ENCODE measurements at regions not wholly inside any gene's neighbourhood (a gene's known extent, or its start where the extent isn't known, plus 50 kb on each side); places are given as distances from the start of the nearest gene placed in this dataset.

GRCh38 chr13:97700306-97700848 lies 253.1 kb upstream of the IPO5 start:
- no peaks in the 10 kb centered on the region for H3K9me3 ChIP-seq (ENCODE audit: control insufficient read depth in 5 of 5, low read length in 5 of 5)
- no peaks in the 10 kb centered on the region for H3K36me3 ChIP-seq (ENCODE audit: control insufficient read depth in 5 of 5, insufficient read depth in 5 of 5, low read length in 5 of 5)
- no peak overlapping the region for H3K4me3 ChIP-seq (ENCODE audit: low read depth in 1 of 5, low read length in 5 of 5)
- no peak overlapping the region for H3K27ac ChIP-seq (ENCODE audit: low read depth, low read length)
- H3K27me3 ChIP-seq (ENCODE audit: control insufficient read depth in 5 of 5, insufficient read depth in 4 of 5, low read length in 5 of 5): no peaks in the 10 kb centered on the region
- no peak overlapping the region for H3K9ac ChIP-seq (ENCODE audit: low read length in 5 of 5)
- no peaks in the 10 kb centered on the region for H3K4me1 ChIP-seq (ENCODE audit: control insufficient read depth in 5 of 5, insufficient read depth in 5 of 5, low read length in 5 of 5)

- Histone ChIP-seq H3K27me3 (ENCODE audit: control insufficient read depth in 5 of 5, insufficient read depth in 4 of 5, low read length in 5 of 5) (no peaks in the 10 kb centered on the region), H3K9ac (ENCODE audit: low read length in 5 of 5) (no peak overlapping the region), H3K27ac (ENCODE audit: low read depth, low read length) (no peak overlapping the region), H3K9me3 (ENCODE audit: control insufficient read depth in 5 of 5, low read length in 5 of 5) (no peaks in the 10 kb centered on the region), H3K36me3 (ENCODE audit: control insufficient read depth in 5 of 5, insufficient read depth in 5 of 5, low read length in 5 of 5) (no peaks in the 10 kb centered on the region), H3K4me3 (ENCODE audit: low read depth in 1 of 5, low read length in 5 of 5) (no peak overlapping the region), H3K4me1 (ENCODE audit: control insufficient read depth in 5 of 5, insufficient read depth in 5 of 5, low read length in 5 of 5) (no peaks in the 10 kb centered on the region)
Observed at GRCh38 chr13:97702614-97703013, 250.9 kb upstream of the IPO5 start.

GRCh38 chr13:97710797-97711196 lies 242.7 kb upstream of the IPO5 start:
- H3K4me3 ChIP-seq (ENCODE audit: low read depth in 1 of 5, low read length in 5 of 5): no peak overlapping the region
- H3K36me3 ChIP-seq (ENCODE audit: control insufficient read depth in 5 of 5, insufficient read depth in 5 of 5, low read length in 5 of 5): no peaks in the 10 kb centered on the region
- no peaks in the 10 kb centered on the region for H3K4me1 ChIP-seq (ENCODE audit: control insufficient read depth in 5 of 5, insufficient read depth in 5 of 5, low read length in 5 of 5)
- no peak overlapping the region for H3K9ac ChIP-seq (ENCODE audit: low read length in 5 of 5)
- no peaks in the 10 kb centered on the region for H3K27me3 ChIP-seq (ENCODE audit: control insufficient read depth in 5 of 5, insufficient read depth in 4 of 5, low read length in 5 of 5)
- no peak overlapping the region for H3K27ac ChIP-seq (ENCODE audit: low read depth, low read length)
- H3K9me3 ChIP-seq (ENCODE audit: control insufficient read depth in 5 of 5, low read length in 5 of 5): peaks cover 0 to 8% (median 4%) of the 10 kb centered on the region in 5 donors

- no peaks in the 10 kb centered on the region for H3K4me1 ChIP-seq (ENCODE audit: control insufficient read depth in 5 of 5, insufficient read depth in 5 of 5, low read length in 5 of 5)
- no peak overlapping the region for H3K27ac ChIP-seq (ENCODE audit: low read depth, low read length)
- H3K27me3 ChIP-seq (ENCODE audit: control insufficient read depth in 5 of 5, insufficient read depth in 4 of 5, low read length in 5 of 5): no peaks in the 10 kb centered on the region
- H3K4me3 ChIP-seq (ENCODE audit: low read depth in 1 of 5, low read length in 5 of 5): no peak overlapping the region
- H3K9ac ChIP-seq (ENCODE audit: low read length in 5 of 5): no peak overlapping the region
- no peaks in the 10 kb centered on the region for H3K36me3 ChIP-seq (ENCODE audit: control insufficient read depth in 5 of 5, insufficient read depth in 5 of 5, low read length in 5 of 5)
- peaks cover 0 to 8% (median 4%) of the 10 kb centered on the region in 5 donors for H3K9me3 ChIP-seq (ENCODE audit: control insufficient read depth in 5 of 5, low read length in 5 of 5)
Observed at GRCh38 chr13:97712770-97713169, 240.7 kb upstream of the IPO5 start.

- Histone ChIP-seq H3K36me3 (ENCODE audit: control insufficient read depth in 5 of 5, insufficient read depth in 5 of 5, low read length in 5 of 5) (no peaks in the 10 kb centered on the region), H3K4me3 (ENCODE audit: low read depth in 1 of 5, low read length in 5 of 5) (no peak overlapping the region), H3K4me1 (ENCODE audit: control insufficient read depth in 5 of 5, insufficient read depth in 5 of 5, low read length in 5 of 5) (no peaks in the 10 kb centered on the region), H3K27ac (ENCODE audit: low read depth, low read length) (no peak overlapping the region), H3K27me3 (ENCODE audit: control insufficient read depth in 5 of 5, insufficient read depth in 4 of 5, low read length in 5 of 5) (no peaks in the 10 kb centered on the region), H3K9me3 (ENCODE audit: control insufficient read depth in 5 of 5, low read length in 5 of 5) (peaks cover 0 to 8% (median 4%) of the 10 kb centered on the region in 5 donors), H3K9ac (ENCODE audit: low read length in 5 of 5) (no peak overlapping the region)
Observed at GRCh38 chr13:97715763-97716162, 237.7 kb upstream of the IPO5 start.

- Histone ChIP-seq H3K9me3 (ENCODE audit: control insufficient read depth in 5 of 5, low read length in 5 of 5) (peaks cover 0 to 8% (median 4%) of the 10 kb centered on the region in 5 donors), H3K4me1 (ENCODE audit: control insufficient read depth in 5 of 5, insufficient read depth in 5 of 5, low read length in 5 of 5) (no peaks in the 10 kb centered on the region), H3K4me3 (ENCODE audit: low read depth in 1 of 5, low read length in 5 of 5) (no peak overlapping the region), H3K36me3 (ENCODE audit: control insufficient read depth in 5 of 5, insufficient read depth in 5 of 5, low read length in 5 of 5) (no peaks in the 10 kb centered on the region), H3K9ac (ENCODE audit: low read length in 5 of 5) (no peak overlapping the region), H3K27ac (ENCODE audit: low read depth, low read length) (no peak overlapping the region), H3K27me3 (ENCODE audit: control insufficient read depth in 5 of 5, insufficient read depth in 4 of 5, low read length in 5 of 5) (no peaks in the 10 kb centered on the region)
Observed at GRCh38 chr13:97716746-97717145, 236.7 kb upstream of the IPO5 start.

- Histone ChIP-seq H3K4me1 (ENCODE audit: control insufficient read depth in 5 of 5, insufficient read depth in 5 of 5, low read length in 5 of 5) (no peaks in the 10 kb centered on the region), H3K4me3 (ENCODE audit: low read depth in 1 of 5, low read length in 5 of 5) (no peak overlapping the region), H3K36me3 (ENCODE audit: control insufficient read depth in 5 of 5, insufficient read depth in 5 of 5, low read length in 5 of 5) (no peaks in the 10 kb centered on the region), H3K27ac (ENCODE audit: low read depth, low read length) (no peak overlapping the region), H3K9ac (ENCODE audit: low read length in 5 of 5) (no peak overlapping the region), H3K27me3 (ENCODE audit: control insufficient read depth in 5 of 5, insufficient read depth in 4 of 5, low read length in 5 of 5) (no peaks in the 10 kb centered on the region), H3K9me3 (ENCODE audit: control insufficient read depth in 5 of 5, low read length in 5 of 5) (no peaks in the 10 kb centered on the region)
Observed at GRCh38 chr13:97719736-97720135, 233.7 kb upstream of the IPO5 start.

GRCh38 chr13:97720896-97721295 lies 232.6 kb upstream of the IPO5 start:
- no peaks in the 10 kb centered on the region for H3K4me1 ChIP-seq (ENCODE audit: control insufficient read depth in 5 of 5, insufficient read depth in 5 of 5, low read length in 5 of 5)
- H3K9me3 ChIP-seq (ENCODE audit: control insufficient read depth in 5 of 5, low read length in 5 of 5): no peaks in the 10 kb centered on the region
- H3K36me3 ChIP-seq (ENCODE audit: control insufficient read depth in 5 of 5, insufficient read depth in 5 of 5, low read length in 5 of 5): no peaks in the 10 kb centered on the region
- no peaks in the 10 kb centered on the region for H3K27me3 ChIP-seq (ENCODE audit: control insufficient read depth in 5 of 5, insufficient read depth in 4 of 5, low read length in 5 of 5)
- H3K4me3 ChIP-seq (ENCODE audit: low read depth in 1 of 5, low read length in 5 of 5): no peak overlapping the region
- H3K9ac ChIP-seq (ENCODE audit: low read length in 5 of 5): no peak overlapping the region
- no peak overlapping the region for H3K27ac ChIP-seq (ENCODE audit: low read depth, low read length)

GRCh38 chr13:97723655-97724054 lies 229.8 kb upstream of the IPO5 start:
- Histone ChIP-seq H3K4me1 (ENCODE audit: control insufficient read depth in 5 of 5, insufficient read depth in 5 of 5, low read length in 5 of 5) (peaks cover 0 to 7% (median 3%) of the 10 kb centered on the region in 5 donors), H3K36me3 (ENCODE audit: control insufficient read depth in 5 of 5, insufficient read depth in 5 of 5, low read length in 5 of 5) (no peaks in the 10 kb centered on the region), H3K9me3 (ENCODE audit: control insufficient read depth in 5 of 5, low read length in 5 of 5) (no peaks in the 10 kb centered on the region), H3K4me3 (ENCODE audit: low read depth in 1 of 5, low read length in 5 of 5) (no peak overlapping the region), H3K9ac (ENCODE audit: low read length in 5 of 5) (no peak overlapping the region), H3K27ac (ENCODE audit: low read depth, low read length) (no peak overlapping the region), H3K27me3 (ENCODE audit: control insufficient read depth in 5 of 5, insufficient read depth in 4 of 5, low read length in 5 of 5) (no peaks in the 10 kb centered on the region)

GRCh38 chr13:97724450-97724849 lies 229.0 kb upstream of the IPO5 start:
- Histone ChIP-seq H3K9me3 (ENCODE audit: control insufficient read depth in 5 of 5, low read length in 5 of 5) (no peaks in the 10 kb centered on the region), H3K27ac (ENCODE audit: low read depth, low read length) (no peak overlapping the region), H3K4me1 (ENCODE audit: control insufficient read depth in 5 of 5, insufficient read depth in 5 of 5, low read length in 5 of 5) (peaks cover 0 to 7% (median 3%) of the 10 kb centered on the region in 5 donors), H3K9ac (ENCODE audit: low read length in 5 of 5) (no peak overlapping the region), H3K27me3 (ENCODE audit: control insufficient read depth in 5 of 5, insufficient read depth in 4 of 5, low read length in 5 of 5) (no peaks in the 10 kb centered on the region), H3K4me3 (ENCODE audit: low read depth in 1 of 5, low read length in 5 of 5) (no peak overlapping the region), H3K36me3 (ENCODE audit: control insufficient read depth in 5 of 5, insufficient read depth in 5 of 5, low read length in 5 of 5) (no peaks in the 10 kb centered on the region)
